ENCODE measurements at regions not wholly inside any gene's neighbourhood (a gene's known extent, or its start where the extent isn't known, plus 50 kb on each side); places are given as distances from the start of the nearest gene placed in this dataset.

- TF ChIP-seq EP300 (IDR thresholded peaks at IDR 0.05) (no peak), CTCF (IDR thresholded peaks at IDR 0.05) (no peak)
Observed at GRCh38 chr5:87169300-87169991, 98.2 kb upstream of the RASA1 start.
